Fibroblast of mammary gland (primary cell): ENCODE measurements at regions not wholly inside any gene's neighbourhood (a gene's known extent, or its start where the extent isn't known, plus 50 kb on each side); places are given as distances from the start of the nearest gene placed in this dataset.
"Not testable (repeated sequence)": the region's sequence is repeated elsewhere in the genome, so short reads cannot be mapped to it uniquely, and the experiment has no call there.

ENCODE experiments used
- DNase-seq: peaks from one replicate; pipeline ENCODE4 v3.0.0-alpha.2; 2010; ENCODE audit warnings: low read depth
- H3K4me3 ChIP-seq: 2 replicates; pipeline ENCODE4 v1.5.1; 2011; ENCODE audit warnings: low read depth, mild to moderate bottlenecking, low read length, moderate library complexity; ENCODE audit not compliant: control insufficient read depth
- TF ChIP-seq, protein P1 (sequence below): conservative IDR thresholded peaks from 2 replicates; pipeline ENCODE4 v1.5.1; 2011; ENCODE audit warnings: low read depth, low read length, inconsistent platforms; ENCODE audit not compliant: control insufficient read depth, insufficient read depth

- TF ChIP-seq, protein P1, sequence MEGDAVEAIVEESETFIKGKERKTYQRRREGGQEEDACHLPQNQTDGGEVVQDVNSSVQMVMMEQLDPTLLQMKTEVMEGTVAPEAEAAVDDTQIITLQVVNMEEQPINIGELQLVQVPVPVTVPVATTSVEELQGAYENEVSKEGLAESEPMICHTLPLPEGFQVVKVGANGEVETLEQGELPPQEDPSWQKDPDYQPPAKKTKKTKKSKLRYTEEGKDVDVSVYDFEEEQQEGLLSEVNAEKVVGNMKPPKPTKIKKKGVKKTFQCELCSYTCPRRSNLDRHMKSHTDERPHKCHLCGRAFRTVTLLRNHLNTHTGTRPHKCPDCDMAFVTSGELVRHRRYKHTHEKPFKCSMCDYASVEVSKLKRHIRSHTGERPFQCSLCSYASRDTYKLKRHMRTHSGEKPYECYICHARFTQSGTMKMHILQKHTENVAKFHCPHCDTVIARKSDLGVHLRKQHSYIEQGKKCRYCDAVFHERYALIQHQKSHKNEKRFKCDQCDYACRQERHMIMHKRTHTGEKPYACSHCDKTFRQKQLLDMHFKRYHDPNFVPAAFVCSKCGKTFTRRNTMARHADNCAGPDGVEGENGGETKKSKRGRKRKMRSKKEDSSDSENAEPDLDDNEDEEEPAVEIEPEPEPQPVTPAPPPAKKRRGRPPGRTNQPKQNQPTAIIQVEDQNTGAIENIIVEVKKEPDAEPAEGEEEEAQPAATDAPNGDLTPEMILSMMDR, result no peak
These were observed 1188.1 kb downstream of the EPHA7 start for GRCh38 chr6:92231171-92231701.

GRCh38 chr6:92219987-92220386, 1199.4 kb downstream of the EPHA7 start:
- not testable (repeated sequence) for DNase-seq

More at GRCh38 chr6:92231171-92231701, 1188.1 kb downstream of the EPHA7 start:
- H3K4me3 ChIP-seq, result no peak overlapping the region
- no peak for DNase-seq

DNA sequence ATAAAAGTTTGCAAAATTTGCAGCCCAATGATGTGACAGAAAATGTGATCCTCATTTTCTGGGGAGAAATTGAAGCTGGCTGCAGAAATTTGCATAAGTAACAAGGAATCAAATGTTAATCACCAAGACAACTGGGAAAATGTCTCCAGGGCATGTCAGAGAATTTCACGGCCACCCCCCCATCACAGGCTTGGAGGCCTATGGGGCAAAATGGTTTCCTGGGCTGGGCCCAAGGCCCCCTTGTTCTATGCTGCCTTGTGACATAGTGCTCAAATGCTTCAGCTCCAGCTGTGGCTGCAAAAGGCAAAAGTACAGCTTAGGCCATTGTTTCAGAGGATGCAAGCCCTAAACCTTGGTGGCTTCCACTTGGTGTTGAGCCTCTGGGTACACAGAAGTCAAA, 1202.6 kb downstream of the EPHA7 start:
- TF ChIP-seq, protein P1, result no peak
- H3K4me3 ChIP-seq, result no peak overlapping the region
- no peak for DNase-seq

More at GRCh38 chr6:92219987-92220386, 1199.4 kb downstream of the EPHA7 start:
- not testable (repeated sequence) for H3K4me3 ChIP-seq

- no peak overlapping the region for H3K4me3 ChIP-seq
- no peak for DNase-seq
- TF ChIP-seq, protein P1, result no peak
These were observed 1217.7 kb downstream of the EPHA7 start for GRCh38 chr6:92201618-92202017.

GRCh38 chr6:92196325-92196724, 1223.0 kb downstream of the EPHA7 start:
- no peak overlapping the region for H3K4me3 ChIP-seq
- TF ChIP-seq, protein P1, result no peak
- no peak for DNase-seq

DNA sequence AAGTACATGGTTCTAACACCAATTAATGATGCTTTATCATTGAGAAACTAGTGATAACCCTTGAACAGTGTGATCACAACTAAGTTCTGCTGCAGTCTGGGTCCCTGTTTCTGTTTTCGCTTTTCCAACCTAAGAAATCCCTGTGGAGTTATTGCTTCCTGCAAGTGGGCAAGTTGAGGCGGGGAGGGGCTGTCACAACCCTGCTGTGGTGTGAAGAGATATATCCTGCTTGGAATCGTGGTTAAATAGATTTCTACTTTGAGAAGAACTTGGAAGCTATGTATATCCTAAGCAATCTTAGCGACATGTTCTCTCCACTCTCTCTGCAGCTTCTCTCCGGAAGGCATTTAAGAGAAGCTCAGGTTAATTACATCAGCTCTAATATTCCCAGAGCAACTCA, 1223.6 kb downstream of the EPHA7 start:
- no peak for DNase-seq
- TF ChIP-seq, protein P1, result no peak
- no peak overlapping the region for H3K4me3 ChIP-seq

DNA sequence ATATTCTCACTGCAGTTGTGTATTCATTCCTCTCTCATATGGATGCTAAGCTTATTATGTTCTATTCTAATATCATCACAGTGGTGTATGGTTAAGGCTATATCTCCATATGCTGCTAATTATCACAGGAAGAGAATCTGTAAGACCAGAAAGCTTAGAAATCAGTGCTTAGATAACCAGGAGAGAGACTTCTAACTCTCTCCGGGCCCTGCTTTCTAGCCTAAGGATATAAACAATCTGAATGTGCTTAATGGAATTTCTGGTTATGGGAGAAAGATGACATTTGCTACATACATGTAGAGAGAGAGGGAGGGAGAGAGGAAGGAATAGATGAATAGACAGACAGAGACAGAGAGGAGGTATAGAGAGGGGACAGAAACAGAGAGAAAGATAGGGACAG, 1231.3 kb downstream of the EPHA7 start:
- no peak for DNase-seq
- TF ChIP-seq, protein P1, result no peak
- H3K4me3 ChIP-seq, result no peak overlapping the region
